ENCODE measurements at regions not wholly inside any gene's neighbourhood (a gene's known extent, or its start where the extent isn't known, plus 50 kb on each side); places are given as distances from the start of the nearest gene placed in this dataset.

GRCh38 chr18:39435996-39436395 is 1870.4 kb upstream of the CELF4 start:
- TF ChIP-seq CTCF (IDR thresholded peaks at IDR 0.05), result no peak
- TF ChIP-seq POLR2A (IDR thresholded peaks at IDR 0.05), result no peak

All from Peyer's patch (tissue), 4 donors.